Body of pancreas (tissue), 4 donors: ENCODE measurements at regions not wholly inside any gene's neighbourhood (a gene's known extent, or its start where the extent isn't known, plus 50 kb on each side); places are given as distances from the start of the nearest gene placed in this dataset.

Experiments
- ATAC-seq: fragments of 150-250 bp; one replicate; pipeline ENCODE4 v1.9.1; 2016
- DNase-seq, 4 donors: peaks; one replicate each; pipeline ENCODE4 v3.0.0-alpha.2; 2019
- H3K27ac ChIP-seq, 4 donors: fragments of 200-600 bp; sonication (generic); 1 replicate in 3 of 4; 2 replicates in 1 of 4; pipeline versions ENCODE4 v1.5.1 to v1.6.1; 2016 to 2019; ENCODE audit warnings: mild to moderate bottlenecking in 1 of 4, mixed read lengths in 1 of 4, moderate library complexity in 1 of 4
- H3K27me3 ChIP-seq, 2 donors: fragments of 200-600 bp; sonication (generic); one replicate each; pipeline ENCODE4 v1.6.0; 2016; ENCODE audit warnings: mild to moderate bottlenecking in 1 of 2
- H3K36me3 ChIP-seq, 2 donors: fragments of 200-600 bp; sonication (generic); replicated peaks in 1 of 2; 2 replicates each; pipeline ENCODE4 v1.5.1; 2016; ENCODE audit warnings: low read depth in 2 of 2; ENCODE audit not compliant: insufficient read depth in 1 of 2
- H3K4me1 ChIP-seq: fragments of 200-600 bp; sonication (generic); one replicate; pipeline ENCODE4 v1.6.0; 2016
- H3K4me3 ChIP-seq, 2 donors: fragments of 200-600 bp; sonication (generic); 1 replicate in 1 of 2; 2 replicates in 1 of 2; pipeline ENCODE4 v1.5.1; 2016 to 2019
- H3K9me3 ChIP-seq, 3 donors: fragments of 200-600 bp; sonication (generic); 1 replicate in 2 of 3; 2 replicates in 1 of 3; pipeline ENCODE4 v1.5.1; 2016
- CTCF ChIP-seq, 7 experiments: fragments of 450-650 bp in 4 of 7; fragments of 200-600 bp in 3 of 7; sonication (generic) in 3 of 7; IDR thresholded peaks; one replicate each; pipeline ENCODE4 v1.5.1; 2016 to 2019; ENCODE audit warnings: antibody characterized with exemption in 7 of 7
- POLR2A ChIP-seq, 3 donors: fragments of 450-650 bp; IDR thresholded peaks; one replicate each; pipeline ENCODE4 v1.6.1; 2016; ENCODE audit warnings: antibody characterized with exemption in 3 of 3, mild to moderate bottlenecking in 2 of 3
- WGBS, 2 donors: methylation state at CpG; one replicate each; pipeline ENCODE4 v1.1.5; 2017; 5-methylcytosine and 5-hydroxymethylcytosine counted together
- intact Hi-C: fragments of 100-400 bp; cut with DNase I; formaldehyde crosslinking; loops from one replicate; pipeline ENCODE4 v1.15.1; 2023

- no peaks in the 10 kb centered on the region for H3K4me1 ChIP-seq
- no peak overlapping the region for H3K4me3 ChIP-seq
- ATAC-seq (no peak), DNase-seq (no peak)
- H3K9me3 ChIP-seq, result no peaks in the 10 kb centered on the region
- no peak for TF ChIP-seq POLR2A (IDR thresholded peaks at IDR 0.05)
- TF ChIP-seq CTCF (IDR thresholded peaks at IDR 0.05), result no peak
- no peak overlapping the region for H3K27ac ChIP-seq
- H3K27me3 ChIP-seq, result no peaks in the 10 kb centered on the region
- intact Hi-C loops, result no loop called here
- WGBS, 2 donors, result 90 to 94% methylated on average over 2 of the region's 2 CpGs
- no peaks in the 10 kb centered on the region for H3K36me3 ChIP-seq
These were observed 104.5 kb upstream of the YWHAQ start for GRCh38 chr2:9735335-9735734.

GRCh38 chr2:9736021-9736420 lies 105.2 kb upstream of the YWHAQ start:
- H3K4me1 ChIP-seq, result no peaks in the 10 kb centered on the region
- H3K36me3 ChIP-seq, result no peaks in the 10 kb centered on the region
- 88% methylated on average over 1 of the region's 1 CpG for WGBS, 2 donors
- no peaks in the 10 kb centered on the region for H3K27me3 ChIP-seq
- no peak for ATAC-seq
- DNase-seq, result no peak
- no peak overlapping the region for H3K4me3 ChIP-seq
- intact Hi-C loops, result no loop called here
- H3K27ac ChIP-seq, result no peak overlapping the region
- no peak for TF ChIP-seq CTCF (IDR thresholded peaks at IDR 0.05)
- TF ChIP-seq POLR2A (IDR thresholded peaks at IDR 0.05), result no peak
- no peaks in the 10 kb centered on the region for H3K9me3 ChIP-seq

GRCh38 chr2:9737053-9737875 lies 106.0 kb upstream of the TAF1B start:
- Histone ChIP-seq H3K27ac (no peak overlapping the region), H3K27me3 (no peaks in the 10 kb centered on the region), H3K4me3 (no peak overlapping the region), H3K36me3 (no peaks in the 10 kb centered on the region), H3K4me1 (no peaks in the 10 kb centered on the region), H3K9me3 (no peaks in the 10 kb centered on the region)
- DNase-seq, result no peak
- intact Hi-C loops, result no loop called here
- TF ChIP-seq CTCF (IDR thresholded peaks at IDR 0.05), result no peak
- TF ChIP-seq POLR2A (IDR thresholded peaks at IDR 0.05), result no peak
- ATAC-seq, result no peak
- WGBS, 2 donors, result 74 to 76% methylated on average over 7 to 8 of the region's 9 CpGs

- TF ChIP-seq CTCF (IDR thresholded peaks at IDR 0.05) (no peak), POLR2A (IDR thresholded peaks at IDR 0.05) (no peak)
- Histone ChIP-seq H3K27me3 (no peaks in the 10 kb centered on the region), H3K27ac (no peak overlapping the region), H3K4me1 (no peaks in the 10 kb centered on the region), H3K9me3 (no peaks in the 10 kb centered on the region), H3K36me3 (no peaks in the 10 kb centered on the region), H3K4me3 (no peak overlapping the region)
- no peak for DNase-seq
- WGBS, 2 donors, result 58 to 66% methylated on average over 5 of the region's 5 CpGs
- ATAC-seq, result no peak
- intact Hi-C loops, result no loop called here
These were observed 105.2 kb upstream of the TAF1B start for GRCh38 chr2:9738062-9738461.
